Parathyroid adenoma (tissue), 2 donors: ENCODE measurements at regions not wholly inside any gene's neighbourhood (a gene's known extent, or its start where the extent isn't known, plus 50 kb on each side); places are given as distances from the start of the nearest gene placed in this dataset.
"Not testable (repeated sequence)": the region's sequence is repeated elsewhere in the genome, so short reads cannot be mapped to it uniquely, and the experiment has no call there.

Source experiments
- H2AFZ ChIP-seq: fragments of 300-600 bp; sonication (generic); one replicate; pipeline ENCODE4 v1.7.0; 2017; ENCODE audit warnings: antibody characterized with exemption, mild to moderate bottlenecking
- H3K27ac ChIP-seq: fragments of 300-600 bp; sonication (generic); one replicate; pipeline ENCODE4 v1.7.0; 2017
- H3K27me3 ChIP-seq: fragments of 300-600 bp; sonication (generic); one replicate; pipeline ENCODE4 v1.7.0; 2017; ENCODE audit warnings: low read length; ENCODE audit not compliant: control insufficient read depth, insufficient read depth
- H3K36me3 ChIP-seq: fragments of 300-600 bp; sonication (generic); one replicate; pipeline ENCODE4 v1.7.0; 2017; ENCODE audit warnings: low read length; ENCODE audit not compliant: control insufficient read depth, insufficient read depth
- H3K4me1 ChIP-seq: fragments of 300-600 bp; sonication (generic); one replicate; pipeline ENCODE4 v1.7.0; 2017; ENCODE audit warnings: control low read depth
- H3K4me2 ChIP-seq: fragments of 300-600 bp; sonication (generic); one replicate; pipeline ENCODE4 v1.7.0; 2017; ENCODE audit warnings: low read length
- H3K4me3 ChIP-seq: fragments of 300-600 bp; sonication (generic); one replicate; pipeline ENCODE4 v1.7.0; 2017; ENCODE audit warnings: low read depth, low read length
- H3K79me2 ChIP-seq: fragments of 300-600 bp; sonication (generic); one replicate; pipeline ENCODE4 v1.7.0; 2017; ENCODE audit warnings: control low read depth
- H3K9ac ChIP-seq: fragments of 300-600 bp; sonication (generic); one replicate; pipeline ENCODE4 v1.7.0; 2017; ENCODE audit warnings: mild to moderate bottlenecking
- H3K9me3 ChIP-seq: fragments of 300-600 bp; sonication (generic); one replicate; pipeline ENCODE4 v1.7.0; 2017; ENCODE audit warnings: low read length; ENCODE audit not compliant: control insufficient read depth
- CTCF ChIP-seq: fragments of 300-600 bp; sonication (generic); IDR thresholded peaks from one replicate; pipeline ENCODE4 v1.7.0; 2017; ENCODE audit warnings: antibody characterized with exemption, mild to moderate bottlenecking
- donor health status: primary hyperparathyroidism.

- Histone ChIP-seq H3K79me2 (no peaks in the 10 kb centered on the region), H3K36me3 (no peaks in the 10 kb centered on the region), H3K27me3 (no peaks in the 10 kb centered on the region), H3K9ac (no peak overlapping the region), H3K4me3 (no peak overlapping the region), H3K4me2 (no peak overlapping the region), H3K9me3 (no peaks in the 10 kb centered on the region), H3K4me1 (no peaks in the 10 kb centered on the region), H2AFZ (no peak overlapping the region), H3K27ac (no peak overlapping the region)
- no peak for TF ChIP-seq CTCF
Measured at GRCh38 chr5:60066502-60066901, 173.0 kb upstream of the PDE4D start.

GRCh38 chr5:60060389-60060788 is 166.9 kb upstream of the PDE4D start:
- no peak overlapping the region for H2AFZ ChIP-seq
- H3K4me2 ChIP-seq = no peak overlapping the region
- no peak overlapping the region for H3K27ac ChIP-seq
- H3K9ac ChIP-seq = no peak overlapping the region
- H3K4me1 ChIP-seq = no peaks in the 10 kb centered on the region
- no peak overlapping the region for H3K4me3 ChIP-seq
- H3K9me3 ChIP-seq = no peaks in the 10 kb centered on the region
- TF ChIP-seq CTCF = no peak
- no peaks in the 10 kb centered on the region for H3K36me3 ChIP-seq
- H3K27me3 ChIP-seq = no peaks in the 10 kb centered on the region
- H3K79me2 ChIP-seq = no peaks in the 10 kb centered on the region

GRCh38 chr5:60056191-60056590 is 162.7 kb upstream of the PDE4D start:
- no peaks in the 10 kb centered on the region for H3K79me2 ChIP-seq
- H3K4me2 ChIP-seq = no peak overlapping the region
- H3K4me3 ChIP-seq = no peak overlapping the region
- H3K36me3 ChIP-seq = no peaks in the 10 kb centered on the region
- no peak overlapping the region for H3K27ac ChIP-seq
- no peak for TF ChIP-seq CTCF
- H3K27me3 ChIP-seq = no peaks in the 10 kb centered on the region
- H2AFZ ChIP-seq = no peak overlapping the region
- H3K9me3 ChIP-seq = no peaks in the 10 kb centered on the region
- no peaks in the 10 kb centered on the region for H3K4me1 ChIP-seq
- no peak overlapping the region for H3K9ac ChIP-seq

GRCh38 chr5:60055168-60055567 is 161.6 kb upstream of the PDE4D start:
- no peaks in the 10 kb centered on the region for H3K4me1 ChIP-seq
- H3K9ac ChIP-seq = no peak overlapping the region
- TF ChIP-seq CTCF = no peak
- H3K4me2 ChIP-seq = no peak overlapping the region
- H3K27ac ChIP-seq = no peak overlapping the region
- H3K9me3 ChIP-seq = no peaks in the 10 kb centered on the region
- H2AFZ ChIP-seq = no peak overlapping the region
- H3K27me3 ChIP-seq = no peaks in the 10 kb centered on the region
- H3K4me3 ChIP-seq = no peak overlapping the region
- H3K36me3 ChIP-seq = no peaks in the 10 kb centered on the region
- H3K79me2 ChIP-seq = no peaks in the 10 kb centered on the region

- not testable (repeated sequence) for H2AFZ ChIP-seq, H3K4me3 ChIP-seq, H3K9ac ChIP-seq, H3K9me3 ChIP-seq, H3K4me2 ChIP-seq, H3K27me3 ChIP-seq, H3K4me1 ChIP-seq, H3K36me3 ChIP-seq, H3K79me2 ChIP-seq, H3K27ac ChIP-seq
Measured at GRCh38 chr5:60041996-60042664, 148.6 kb upstream of the PDE4D start.

- not testable (repeated sequence) for H3K36me3 ChIP-seq, H3K27ac ChIP-seq, H3K9me3 ChIP-seq, H3K9ac ChIP-seq, H2AFZ ChIP-seq, H3K27me3 ChIP-seq, H3K79me2 ChIP-seq, H3K4me2 ChIP-seq, H3K4me3 ChIP-seq, H3K4me1 ChIP-seq
Measured at GRCh38 chr5:60041508-60041907, 148.0 kb upstream of the PDE4D start.
